Heart left ventricle (tissue), 13 donors: ENCODE measurements at regions not wholly inside any gene's neighbourhood (a gene's known extent, or its start where the extent isn't known, plus 50 kb on each side); places are given as distances from the start of the nearest gene placed in this dataset.

Experiments used
- POLR2A ChIP-seq, 2 donors: fragments of 450-650 bp; IDR thresholded peaks; one replicate each; pipeline ENCODE4 v1.6.1; 2017; ENCODE audit warnings: antibody characterized with exemption in 2 of 2, mild to moderate bottlenecking in 2 of 2, moderate library complexity in 2 of 2
- TF ChIP-seq, protein P1 (sequence below), 12 donors: fragments of 200-600 bp; sonication (generic) in 4 of 12; IDR thresholded peaks; one replicate each; pipeline versions ENCODE4 v1.5.0 to v1.8.0; 2018 to 2022; ENCODE audit warnings: antibody characterized with exemption in 12 of 12, mild to moderate bottlenecking in 5 of 12
- donor health status: ischemic (EF 13 %, LVEDD 7.1; RV severe dilation, severe dysfunction).
- donor health status: DM: no; HTN: yes; CAD: no.
- donor health status: DM: no; HTN: no; CAD: no.
- donor health status: ischemic (EF 25% LVEDD 6.9; RV normal size, moderate dysfunction).
- donor health status: ischemic (EF 25% LVEDD 5.7; RV mildly dilated, moderate dysfunction).
- donor health status: ischemic (EF 35%, LVEDD 5.7; RV mildly dilated, moderate dysfunction).
- donor health status: nonischemic (EF 11% LVEDD 7.7; RV severe dilation, severe dysfunction).
- donor health status: DM: yes; HTN: yes; CAD: no.
- donor health status: PGD.
- donor health status: ischemic (EF 29% LVEDD 5.4; RV normal size, mild dysfunction).
- donor health status: nonischemic (EF 23%, LVEDD 6.1; RV moderate dilation, normal function).

DNA sequence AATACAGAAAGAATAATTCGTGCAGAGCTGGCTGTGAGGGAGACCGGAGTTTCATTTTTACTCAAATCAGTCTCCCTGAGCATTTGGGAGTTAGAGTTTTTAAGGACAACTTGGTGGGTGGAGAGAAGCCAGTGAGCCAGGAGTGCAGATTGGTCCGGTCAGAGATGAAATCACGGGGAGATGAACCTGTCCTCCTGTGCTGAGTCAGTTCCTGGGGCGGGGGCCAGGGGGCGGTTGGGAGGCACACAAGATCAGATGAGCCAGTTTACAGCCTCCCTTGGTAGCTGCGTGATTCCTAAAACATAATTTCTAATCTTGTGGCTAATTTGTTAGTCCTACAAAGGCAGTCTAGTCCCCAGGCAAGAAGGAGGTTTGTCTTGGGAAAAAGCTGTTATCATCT is 1267.9 kb downstream of the AMY1C start:
- TF ChIP-seq POLR2A (IDR thresholded peaks at IDR 0.05), result no peak
- TF ChIP-seq, protein P1, sequence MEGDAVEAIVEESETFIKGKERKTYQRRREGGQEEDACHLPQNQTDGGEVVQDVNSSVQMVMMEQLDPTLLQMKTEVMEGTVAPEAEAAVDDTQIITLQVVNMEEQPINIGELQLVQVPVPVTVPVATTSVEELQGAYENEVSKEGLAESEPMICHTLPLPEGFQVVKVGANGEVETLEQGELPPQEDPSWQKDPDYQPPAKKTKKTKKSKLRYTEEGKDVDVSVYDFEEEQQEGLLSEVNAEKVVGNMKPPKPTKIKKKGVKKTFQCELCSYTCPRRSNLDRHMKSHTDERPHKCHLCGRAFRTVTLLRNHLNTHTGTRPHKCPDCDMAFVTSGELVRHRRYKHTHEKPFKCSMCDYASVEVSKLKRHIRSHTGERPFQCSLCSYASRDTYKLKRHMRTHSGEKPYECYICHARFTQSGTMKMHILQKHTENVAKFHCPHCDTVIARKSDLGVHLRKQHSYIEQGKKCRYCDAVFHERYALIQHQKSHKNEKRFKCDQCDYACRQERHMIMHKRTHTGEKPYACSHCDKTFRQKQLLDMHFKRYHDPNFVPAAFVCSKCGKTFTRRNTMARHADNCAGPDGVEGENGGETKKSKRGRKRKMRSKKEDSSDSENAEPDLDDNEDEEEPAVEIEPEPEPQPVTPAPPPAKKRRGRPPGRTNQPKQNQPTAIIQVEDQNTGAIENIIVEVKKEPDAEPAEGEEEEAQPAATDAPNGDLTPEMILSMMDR (IDR thresholded peaks at IDR 0.05), result no peak
